Thymus (tissue), 11 donors: ENCODE measurements at regions not wholly inside any gene's neighbourhood (a gene's known extent, or its start where the extent isn't known, plus 50 kb on each side); places are given as distances from the start of the nearest gene placed in this dataset.

ENCODE experiments used
- DNase-seq, 9 donors: peaks; one replicate each; pipeline ENCODE4 v3.0.0-alpha.2; 2013; ENCODE audit warnings: low spot score in 9 of 9, low read depth in 6 of 9, missing footprints in 1 of 9
- H3K27ac ChIP-seq, 2 donors: one replicate each; pipeline ENCODE4 v1.5.1; 2013; ENCODE audit warnings: control low read depth in 1 of 2, low read depth in 1 of 2, low read length in 1 of 2, mild to moderate bottlenecking in 1 of 2, moderate library complexity in 1 of 2
- H3K27me3 ChIP-seq, 2 donors: one replicate each; pipeline ENCODE4 v1.5.1; 2013; ENCODE audit warnings: low read length in 1 of 2; ENCODE audit not compliant: control insufficient read depth in 2 of 2, insufficient read depth in 1 of 2
- H3K36me3 ChIP-seq, 2 donors: one replicate each; pipeline ENCODE4 v1.5.1; 2013; ENCODE audit warnings: low read length in 1 of 2, mild to moderate bottlenecking in 1 of 2, moderate library complexity in 1 of 2; ENCODE audit not compliant: control insufficient read depth in 2 of 2, insufficient read depth in 2 of 2
- H3K4me1 ChIP-seq, 2 donors: one replicate each; pipeline ENCODE4 v1.5.1; 2013; ENCODE audit warnings: low read length in 2 of 2; ENCODE audit not compliant: control insufficient read depth in 2 of 2, insufficient read depth in 2 of 2
- H3K4me3 ChIP-seq, 2 donors: one replicate each; pipeline ENCODE4 v1.5.1; 2013; ENCODE audit warnings: low read length in 2 of 2, control low read depth in 1 of 2, mild to moderate bottlenecking in 1 of 2
- H3K9me3 ChIP-seq, 2 donors: one replicate each; pipeline ENCODE4 v1.5.1; 2013; ENCODE audit warnings: low read length in 1 of 2, mild to moderate bottlenecking in 1 of 2; ENCODE audit not compliant: control insufficient read depth in 2 of 2, insufficient read depth in 1 of 2
- WGBS: extraction: QIAGEN DNeasy Blood & Tissue Kit; methylation state at CpG from one replicate; pipeline ENCODE4 v1.1.7; 2013; 5-methylcytosine and 5-hydroxymethylcytosine counted together
- donor health status: healthy.

DNA sequence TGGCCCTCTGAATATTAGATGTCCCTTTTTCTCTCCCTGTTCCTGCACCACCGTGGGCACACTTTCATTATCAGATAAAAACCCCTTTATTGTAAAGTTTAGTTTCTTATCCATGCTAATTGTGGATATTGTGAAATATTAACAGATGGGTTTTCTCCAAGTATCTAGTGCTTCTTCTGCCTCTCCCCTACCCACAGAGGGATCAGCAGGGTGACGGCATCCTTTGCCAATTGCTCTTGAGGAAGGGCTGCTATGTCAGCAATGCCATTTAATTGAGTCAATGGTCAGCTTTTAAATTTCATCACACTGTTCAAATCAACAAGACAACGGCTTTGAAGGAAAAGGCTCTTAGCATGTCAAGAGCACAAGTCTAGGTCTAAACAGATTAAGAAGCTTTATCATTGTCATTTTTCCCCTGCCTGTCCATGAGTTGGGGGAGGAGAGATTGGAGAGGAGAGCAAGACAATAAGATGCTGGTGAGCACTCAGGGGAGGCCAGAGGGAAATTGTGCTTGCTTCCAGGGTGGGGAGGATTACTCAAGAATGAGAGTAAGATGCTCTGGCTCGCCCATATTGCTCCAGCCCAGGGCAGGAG is 443.0 kb upstream of the CCL2 start:
- no peak overlapping the region for H3K27ac ChIP-seq
- WGBS = 80% methylated on average over 4 of the region's 4 CpGs
- H3K27me3 ChIP-seq = no peaks in the 10 kb centered on the region
- no peak for DNase-seq
- H3K36me3 ChIP-seq = no peaks in the 10 kb centered on the region
- H3K4me3 ChIP-seq = no peak overlapping the region
- H3K9me3 ChIP-seq = no peaks in the 10 kb centered on the region
- H3K4me1 ChIP-seq = no peaks in the 10 kb centered on the region

DNA sequence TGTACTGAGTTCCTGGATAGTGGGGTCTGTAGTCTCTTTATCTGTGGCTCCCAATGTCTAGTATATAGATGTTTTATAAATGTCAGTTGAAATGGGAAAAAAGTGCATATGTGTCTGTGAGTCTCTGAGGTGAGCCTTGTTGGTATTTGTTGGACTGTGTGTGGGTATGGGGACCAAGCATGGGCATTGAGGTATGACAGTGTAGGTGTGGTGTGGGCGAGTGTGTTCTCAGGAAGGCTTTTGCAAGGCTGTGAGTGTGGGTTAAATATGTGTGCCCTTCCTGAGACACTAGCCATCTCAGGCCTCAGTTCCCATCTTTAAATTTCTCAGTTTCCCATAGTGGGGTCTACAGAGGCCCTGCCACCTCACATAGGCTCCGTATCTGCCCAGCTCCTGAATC is 440.2 kb upstream of the CCL2 start:
- H3K36me3 ChIP-seq = no peaks in the 10 kb centered on the region
- no peaks in the 10 kb centered on the region for H3K4me1 ChIP-seq
- 90% methylated on average over 2 of the region's 2 CpGs for WGBS

DNA sequence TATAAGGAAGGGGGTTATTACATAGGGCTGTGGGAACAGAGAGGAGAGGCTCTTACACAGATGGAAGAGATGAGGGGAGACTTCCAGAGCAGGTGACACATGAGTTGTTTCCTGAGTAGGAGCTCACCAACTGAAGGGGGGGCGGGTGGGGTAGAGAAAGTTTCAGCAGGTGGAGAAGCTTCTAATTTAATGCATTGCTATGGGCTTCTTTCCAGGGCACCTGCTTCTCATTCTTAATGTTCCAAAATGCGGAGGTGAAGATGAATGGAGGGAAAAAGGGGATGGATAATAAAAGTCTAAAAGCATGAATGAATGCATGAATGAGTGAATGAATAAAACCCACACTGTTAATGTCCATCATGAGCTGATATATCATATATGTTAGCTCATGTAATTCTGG is 439.0 kb upstream of the CCL2 start:
- Histone ChIP-seq H3K4me1 (no peaks in the 10 kb centered on the region), H3K4me3 (no peak overlapping the region), H3K27ac (no peak overlapping the region), H3K36me3 (no peaks in the 10 kb centered on the region), H3K9me3 (no peaks in the 10 kb centered on the region), H3K27me3 (no peaks in the 10 kb centered on the region)
- DNase-seq = no peak
- 79% methylated on average over 2 of the region's 2 CpGs for WGBS

More for the DNA sequence above, 440.2 kb upstream of the CCL2 start:
- Histone ChIP-seq H3K9me3 (no peaks in the 10 kb centered on the region), H3K4me3 (no peak overlapping the region), H3K27ac (no peak overlapping the region), H3K27me3 (no peaks in the 10 kb centered on the region)
- DNase-seq = no peak

DNA sequence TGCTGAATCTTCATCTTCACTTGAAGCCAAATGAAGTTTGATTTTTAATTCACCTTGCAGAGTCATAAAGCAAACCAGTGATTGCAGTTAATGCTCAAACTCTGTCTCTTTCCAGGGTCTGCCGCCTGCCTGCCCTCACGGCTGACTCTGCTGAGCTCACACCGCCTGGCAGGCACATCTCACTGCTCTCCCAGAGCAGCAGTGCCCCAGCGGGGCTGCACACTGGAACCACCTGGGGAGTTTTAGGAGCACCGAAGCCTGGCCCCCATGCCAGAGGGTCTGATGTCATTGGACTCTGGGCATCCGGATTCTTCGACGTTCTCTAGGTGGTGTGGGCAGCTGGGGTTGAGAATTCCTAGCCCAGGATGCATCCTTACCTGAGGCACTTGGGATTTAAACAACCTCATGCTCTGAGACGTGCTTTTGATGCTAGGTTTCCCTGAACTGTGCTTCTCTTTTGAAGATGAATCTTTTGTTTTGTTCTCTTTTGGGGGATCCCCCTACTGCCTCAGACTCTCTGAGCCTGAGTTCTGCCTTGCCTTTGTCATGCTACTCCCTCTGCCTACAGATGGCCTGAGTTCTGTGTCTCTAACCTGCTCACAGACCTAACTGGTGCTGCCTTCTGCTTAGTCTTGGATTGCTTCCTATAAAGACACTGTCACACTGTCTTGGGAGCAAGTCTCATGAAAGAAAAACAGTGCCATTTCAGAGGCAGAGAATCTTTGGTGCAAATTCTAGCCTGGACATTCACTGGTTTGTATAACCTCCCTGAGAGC is 438.1 kb upstream of the CCL2 start:
- H3K27ac ChIP-seq = no peak overlapping the region
- H3K36me3 ChIP-seq = no peaks in the 10 kb centered on the region
- no peak overlapping the region for H3K4me3 ChIP-seq
- H3K4me1 ChIP-seq = no peaks in the 10 kb centered on the region
- H3K9me3 ChIP-seq = no peaks in the 10 kb centered on the region
- no peak for DNase-seq
- 73% methylated on average over 9 of the region's 9 CpGs for WGBS
- H3K27me3 ChIP-seq = no peaks in the 10 kb centered on the region

DNA sequence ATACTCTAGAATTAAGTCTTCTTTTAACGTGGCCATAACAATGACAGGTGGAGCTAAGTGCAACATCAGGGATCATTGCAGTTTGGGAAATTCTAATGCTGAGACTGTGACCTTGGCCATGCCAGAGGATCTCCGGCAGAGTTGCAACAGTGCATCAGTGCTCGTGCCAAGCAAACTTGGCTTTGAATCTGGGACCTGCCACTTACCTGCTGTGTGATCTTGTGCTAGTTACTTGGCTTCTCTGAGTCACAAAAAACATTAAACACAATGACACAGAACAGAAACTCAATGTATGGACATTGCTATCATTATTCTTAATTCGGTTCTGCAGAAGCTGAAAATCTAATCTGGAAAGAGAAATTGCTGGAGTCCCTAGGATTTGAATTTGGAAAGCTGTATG is 435.5 kb upstream of the CCL2 start:
- H3K36me3 ChIP-seq = no peaks in the 10 kb centered on the region
- H3K9me3 ChIP-seq = no peaks in the 10 kb centered on the region
- no peaks in the 10 kb centered on the region for H3K27me3 ChIP-seq
- DNase-seq = no peak
- H3K4me3 ChIP-seq = no peak overlapping the region
- no peak overlapping the region for H3K27ac ChIP-seq
- 88% methylated on average over 4 of the region's 4 CpGs for WGBS
- H3K4me1 ChIP-seq = no peaks in the 10 kb centered on the region

DNA sequence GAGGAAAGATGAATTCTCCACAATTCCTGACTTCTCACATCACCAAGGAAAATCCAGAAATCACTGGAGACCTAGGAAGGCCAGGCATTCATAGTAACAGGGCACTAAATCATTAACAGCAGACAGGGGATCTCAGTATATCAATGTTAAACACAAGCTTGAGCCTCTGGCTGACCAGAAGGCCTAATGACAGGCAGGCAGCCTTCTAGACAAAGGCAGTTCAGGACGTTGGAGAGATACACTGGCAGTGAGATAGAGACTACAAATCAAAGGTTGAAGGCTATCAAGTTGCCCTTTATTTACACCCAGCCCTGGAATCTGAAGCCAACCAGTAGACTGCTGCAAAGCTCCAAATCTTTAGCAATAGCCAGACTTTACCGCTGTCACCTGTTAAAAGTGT is 422.8 kb upstream of the CCL2 start:
- WGBS = 52% methylated on average over 2 of the region's 2 CpGs
- no peaks in the 10 kb centered on the region for H3K36me3 ChIP-seq
- no peaks in the 10 kb centered on the region for H3K4me1 ChIP-seq
- no peak overlapping the region for H3K27ac ChIP-seq
- H3K27me3 ChIP-seq = no peaks in the 10 kb centered on the region
- no peaks in the 10 kb centered on the region for H3K9me3 ChIP-seq
- no peak overlapping the region for H3K4me3 ChIP-seq
- no peak for DNase-seq

DNA sequence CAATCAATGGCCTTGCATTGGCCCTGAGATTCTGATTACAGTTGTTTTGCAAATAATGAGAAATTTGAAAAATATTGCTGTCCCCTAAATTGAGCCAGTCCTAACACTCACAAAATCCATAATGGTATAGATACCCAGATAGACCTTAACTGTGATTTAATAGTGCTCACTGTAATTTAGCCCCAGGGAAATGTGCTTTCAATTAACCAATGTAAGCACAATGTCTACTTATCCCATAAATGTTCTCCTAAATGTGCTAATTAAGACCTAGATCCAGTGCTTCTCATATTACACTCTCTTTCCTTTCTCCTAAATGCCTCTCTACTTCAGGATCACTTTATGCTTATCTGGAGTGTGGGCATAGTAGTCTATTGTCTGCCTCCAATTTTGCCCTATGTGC is 417.8 kb upstream of the CCL2 start:
- Histone ChIP-seq H3K4me3 (no peak overlapping the region), H3K9me3 (no peaks in the 10 kb centered on the region), H3K4me1 (no peaks in the 10 kb centered on the region), H3K27me3 (no peaks in the 10 kb centered on the region), H3K27ac (no peak overlapping the region), H3K36me3 (no peaks in the 10 kb centered on the region)
- DNase-seq = no peak

DNA sequence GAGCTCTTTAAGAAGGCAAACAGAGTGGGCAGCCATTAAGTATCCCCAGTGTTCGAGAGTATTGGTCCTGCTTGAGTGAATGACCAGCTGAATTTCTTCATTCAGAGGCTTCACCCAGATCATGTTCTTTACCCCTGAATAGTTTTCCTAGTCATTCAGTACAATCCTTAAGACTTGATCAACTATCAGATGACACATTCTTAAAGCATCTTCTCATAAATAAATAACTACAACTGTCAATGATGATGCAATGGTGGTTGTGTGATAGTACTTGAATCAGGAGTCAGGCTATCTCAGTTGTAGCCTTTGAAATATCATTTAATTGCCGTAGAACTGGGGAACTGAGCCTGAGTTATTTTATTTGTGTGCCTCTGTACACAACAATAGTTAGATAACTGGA is 416.8 kb upstream of the CCL2 start:
- Histone ChIP-seq H3K27me3 (no peaks in the 10 kb centered on the region), H3K27ac (no peak overlapping the region), H3K9me3 (no peaks in the 10 kb centered on the region), H3K4me1 (no peaks in the 10 kb centered on the region), H3K36me3 (no peaks in the 10 kb centered on the region), H3K4me3 (no peak overlapping the region)
- DNase-seq = no peak
- 89% methylated on average over 2 of the region's 2 CpGs for WGBS

DNA sequence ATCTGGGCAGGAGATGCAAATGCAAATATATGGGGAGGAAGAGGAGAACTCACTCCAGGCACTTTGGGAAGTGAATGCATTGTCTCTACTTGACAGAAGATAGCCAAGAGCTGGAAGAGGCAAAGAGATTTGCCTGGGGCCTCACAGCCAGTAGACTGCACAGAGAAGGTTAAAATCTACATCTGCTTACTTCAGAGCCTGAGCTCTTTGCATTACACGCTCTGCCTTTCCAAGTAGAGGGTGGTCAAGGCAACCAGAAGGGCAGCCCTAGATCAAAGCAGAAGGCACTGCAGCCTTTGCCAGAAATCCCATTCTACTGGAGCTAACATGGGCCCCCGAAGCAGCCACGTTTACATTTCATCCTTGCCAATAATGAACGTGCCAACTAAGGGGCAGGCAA is 407.2 kb upstream of the CCL2 start:
- Histone ChIP-seq H3K27ac (no peak overlapping the region), H3K27me3 (no peaks in the 10 kb centered on the region), H3K9me3 (no peaks in the 10 kb centered on the region), H3K4me3 (no peak overlapping the region), H3K36me3 (no peaks in the 10 kb centered on the region), H3K4me1 (no peaks in the 10 kb centered on the region)
- 89% methylated on average over 4 of the region's 4 CpGs for WGBS
- DNase-seq = no peak
